GM23338 (cell line): ENCODE measurements at regions not wholly inside any gene's neighbourhood (a gene's known extent, or its start where the extent isn't known, plus 50 kb on each side); places are given as distances from the start of the nearest gene placed in this dataset.

Experiments
- ATAC-seq: fragments of 200-7000 bp; cut with Tn5 transposase; 3 replicates; pipeline ENCODE4 v1.9.1; 2020
- DNase-seq: peaks from one replicate; pipeline ENCODE4 v3.0.0-alpha.2; 2015; ENCODE audit warnings: low spot score
- H2AFZ ChIP-seq: fragments of 200-600 bp; sonication (generic); 2 replicates; pipeline ENCODE4 v1.8.0; 2016; ENCODE audit warnings: antibody characterized with exemption, mild to moderate bottlenecking, moderate library complexity
- H3F3A ChIP-seq: fragments of 200-600 bp; sonication (generic); replicated peaks from 2 replicates; pipeline ENCODE4 v1.8.0; 2017; ENCODE audit warnings: antibody characterized with exemption, mixed run types, low read depth
- H3K27ac ChIP-seq: fragments of 200-600 bp; sonication (generic); 2 replicates; pipeline ENCODE4 v1.6.1; 2016; ENCODE audit warnings: low read depth
- H3K27me3 ChIP-seq: fragments of 200-600 bp; sonication (generic); 2 replicates; pipeline ENCODE4 v1.8.0; 2016; ENCODE audit warnings: mild to moderate bottlenecking, mixed run types, moderate library complexity; ENCODE audit not compliant: insufficient read depth
- H3K36me3 ChIP-seq: fragments of 200-600 bp; sonication (generic); 2 replicates; pipeline ENCODE4 v1.8.0; 2016; ENCODE audit warnings: mild to moderate bottlenecking; ENCODE audit not compliant: insufficient read depth
- H3K4me1 ChIP-seq: fragments of 200-600 bp; sonication (generic); 2 replicates; pipeline ENCODE4 v1.8.0; 2016; ENCODE audit warnings: mild to moderate bottlenecking, moderate library complexity; ENCODE audit not compliant: insufficient read depth
- H3K4me2 ChIP-seq: fragments of 200-600 bp; sonication (generic); 2 replicates; pipeline ENCODE4 v1.7.1; 2017; ENCODE audit warnings: mixed run types
- H3K4me3 ChIP-seq: fragments of 200-600 bp; sonication (generic); 2 replicates; pipeline ENCODE4 v1.6.1; 2016; ENCODE audit warnings: mixed run types
- H3K79me2 ChIP-seq: fragments of 200-600 bp; sonication (generic); replicated peaks from 2 replicates; pipeline ENCODE4 v1.8.0; 2017; ENCODE audit warnings: mild to moderate bottlenecking; ENCODE audit not compliant: insufficient read depth
- H3K9me2 ChIP-seq: fragments of 200-600 bp; sonication (generic); 2 replicates; pipeline ENCODE4 v1.8.0; 2017; ENCODE audit not compliant: insufficient read depth
- H4K20me1 ChIP-seq: fragments of 200-600 bp; sonication (generic); replicated peaks from 2 replicates; pipeline ENCODE4 v1.8.0; 2017; ENCODE audit warnings: mild to moderate bottlenecking; ENCODE audit not compliant: insufficient read depth
- H3K27ac Mint-ChIP-seq: 2 replicates; pipeline ENCODE4 v1.8.0; 2020; ENCODE audit warnings: inconsistent platforms, mild to moderate bottlenecking, moderate library complexity, mixed read lengths
- H3K27me3 Mint-ChIP-seq: 3 replicates; pipeline ENCODE4 v1.8.0; 2022; ENCODE audit warnings: low read depth, mild to moderate bottlenecking, moderate library complexity, mixed read lengths, inconsistent platforms; ENCODE audit not compliant: insufficient read depth, poor library complexity
- H3K36me3 Mint-ChIP-seq: 3 replicates; pipeline ENCODE4 v1.8.0; 2021; ENCODE audit warnings: low read depth, mild to moderate bottlenecking, inconsistent platforms, moderate library complexity, mixed read lengths
- H3K4me1 Mint-ChIP-seq: 3 replicates; pipeline ENCODE4 v1.8.0; 2020; ENCODE audit warnings: mild to moderate bottlenecking, inconsistent platforms, mixed read lengths
- H3K4me3 Mint-ChIP-seq: 3 replicates; pipeline ENCODE4 v1.8.0; 2021; ENCODE audit warnings: moderate library complexity, mild to moderate bottlenecking, inconsistent platforms, mixed read lengths
- H3K9me3 Mint-ChIP-seq: 3 replicates; pipeline ENCODE4 v1.8.0; 2020; ENCODE audit warnings: moderate library complexity, mild to moderate bottlenecking, inconsistent platforms, mixed read lengths
- CREB1 ChIP-seq: fragments of 250-450 bp; sonication (Bioruptor Pico); IDR thresholded peaks from 2 replicates; pipeline ENCODE4 v1.5.0; 2020; ENCODE audit warnings: low read depth, mild to moderate bottlenecking, moderate library complexity
- EZH2 ChIP-seq: fragments of 200-600 bp; sonication (generic); IDR thresholded peaks from one replicate; pipeline ENCODE4 v1.8.0; 2017; ENCODE audit warnings: antibody characterized with exemption, mild to moderate bottlenecking, low read depth; ENCODE audit not compliant: unreplicated experiment
- EZH2phosphoT487 ChIP-seq: fragments of 200-600 bp; sonication (generic); IDR thresholded peaks from one replicate; pipeline ENCODE4 v1.8.1; 2018; ENCODE audit warnings: antibody characterized with exemption; ENCODE audit not compliant: unreplicated experiment
- JUNB ChIP-seq: IDR thresholded peaks from one replicate; pipeline ENCODE4 v1.6.1; 2016; ENCODE audit warnings: antibody characterized with exemption; ENCODE audit not compliant: unreplicated experiment
- NANOG ChIP-seq: IDR thresholded peaks from 2 replicates; pipeline ENCODE4 v1.6.1; 2016; ENCODE audit warnings: antibody characterized with exemption, borderline replicate concordance
- POLR2AphosphoS5 ChIP-seq: IDR thresholded peaks from 2 replicates; pipeline ENCODE4 v1.6.1; 2016; ENCODE audit warnings: antibody characterized with exemption, low read depth
- REST ChIP-seq: IDR thresholded peaks from one replicate; pipeline ENCODE4 v1.6.1; 2018; ENCODE audit warnings: antibody characterized with exemption; ENCODE audit not compliant: unreplicated experiment
- STAT1 ChIP-seq: IDR thresholded peaks from one replicate; pipeline ENCODE4 v1.6.1; 2016; ENCODE audit warnings: antibody characterized with exemption; ENCODE audit not compliant: unreplicated experiment
- ZNF114 ChIP-seq: fragments of 250-450 bp; sonication (Bioruptor Pico); IDR thresholded peaks from 2 replicates; pipeline ENCODE4 v1.5.0; 2020; ENCODE audit warnings: mild to moderate bottlenecking, moderate library complexity
- ZNF331 ChIP-seq: fragments of 250-450 bp; sonication (Bioruptor Pico); IDR thresholded peaks from 2 replicates; pipeline ENCODE4 v1.5.0; 2020; ENCODE audit warnings: low read depth, mild to moderate bottlenecking, moderate library complexity
- TF ChIP-seq, protein P1 (sequence below): IDR thresholded peaks from 2 replicates; pipeline ENCODE4 v1.6.1; 2016; ENCODE audit warnings: antibody characterized with exemption

- no peaks in the 10 kb centered on the region for H3K9me2 ChIP-seq
- no peaks in the 10 kb centered on the region for H3F3A ChIP-seq
- DNase-seq, result no peak
- no peak for ATAC-seq
- no peak overlapping the region for H3K27ac ChIP-seq
- Mint-ChIP-seq H3K4me1 (no peaks in the 10 kb centered on the region), H3K27me3 (no peaks in the 10 kb centered on the region), H3K36me3 (peaks cover 3% of the 10 kb centered on the region; the same call in 1 of the 3 replicates), H3K4me3 (no peak overlapping the region), H3K27ac (no peak overlapping the region), H3K9me3 (no peaks in the 10 kb centered on the region)
- no peak overlapping the region for H3K4me2 ChIP-seq
- no peaks in the 10 kb centered on the region for H3K79me2 ChIP-seq
- H3K4me1 ChIP-seq, result no peaks in the 10 kb centered on the region; the same call in 1 of the 2 replicates
- H2AFZ ChIP-seq, result no peak overlapping the region
- H3K4me3 ChIP-seq, result no peak overlapping the region
- no peaks in the 10 kb centered on the region for H3K27me3 ChIP-seq
- TF ChIP-seq, protein P1, sequence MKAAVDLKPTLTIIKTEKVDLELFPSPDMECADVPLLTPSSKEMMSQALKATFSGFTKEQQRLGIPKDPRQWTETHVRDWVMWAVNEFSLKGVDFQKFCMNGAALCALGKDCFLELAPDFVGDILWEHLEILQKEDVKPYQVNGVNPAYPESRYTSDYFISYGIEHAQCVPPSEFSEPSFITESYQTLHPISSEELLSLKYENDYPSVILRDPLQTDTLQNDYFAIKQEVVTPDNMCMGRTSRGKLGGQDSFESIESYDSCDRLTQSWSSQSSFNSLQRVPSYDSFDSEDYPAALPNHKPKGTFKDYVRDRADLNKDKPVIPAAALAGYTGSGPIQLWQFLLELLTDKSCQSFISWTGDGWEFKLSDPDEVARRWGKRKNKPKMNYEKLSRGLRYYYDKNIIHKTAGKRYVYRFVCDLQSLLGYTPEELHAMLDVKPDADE, result no peak
- no peak for TF ChIP-seq POLR2AphosphoS5
- TF ChIP-seq ZNF114, result no peak
- TF ChIP-seq EZH2, result no peak
- H4K20me1 ChIP-seq, result no peaks in the 10 kb centered on the region
- H3K36me3 ChIP-seq, result no peaks in the 10 kb centered on the region
Observed at GRCh38 chr3:110791995-110792686, 279.5 kb upstream of the NECTIN3 start.

DNA sequence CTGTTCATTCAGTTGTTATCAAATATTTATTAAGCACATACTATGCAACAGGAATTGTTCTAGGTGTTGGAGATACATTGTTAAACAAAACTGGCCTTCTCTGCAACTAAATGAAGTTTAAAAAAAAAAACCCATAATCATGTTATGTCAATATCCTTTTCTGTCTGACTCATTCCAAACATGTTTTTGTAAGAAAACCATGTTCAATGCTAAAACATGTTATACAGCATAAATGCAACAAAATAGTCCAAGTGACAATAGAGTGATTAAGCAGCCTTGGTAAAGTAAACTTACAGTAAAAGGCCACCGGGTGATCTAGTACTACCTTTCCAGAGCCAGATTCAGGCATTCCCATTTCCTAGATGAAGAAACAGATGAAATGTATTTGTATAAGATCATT lies 278.0 kb upstream of the NECTIN3 start:
- DNase-seq (no peak), ATAC-seq (no peak)
- Histone ChIP-seq H3K27me3 (no peaks in the 10 kb centered on the region), H3K36me3 (no peaks in the 10 kb centered on the region), H3K79me2 (no peaks in the 10 kb centered on the region), H3K4me2 (no peak overlapping the region), H3K27ac (no peak overlapping the region), H3K4me1 (no peaks in the 10 kb centered on the region; the same call in 1 of the 2 replicates), H3K4me3 (no peak overlapping the region), H2AFZ (no peak overlapping the region), H4K20me1 (no peaks in the 10 kb centered on the region), H3K9me2 (no peaks in the 10 kb centered on the region), H3F3A (no peaks in the 10 kb centered on the region)
- Mint-ChIP-seq H3K9me3 (no peaks in the 10 kb centered on the region), H3K4me1 (no peaks in the 10 kb centered on the region), H3K36me3 (peaks cover 2% of the 10 kb centered on the region; the same call in 1 of the 3 replicates), H3K4me3 (no peak overlapping the region), H3K27ac (no peak overlapping the region; the same call in 1 of the 2 replicates), H3K27me3 (no peaks in the 10 kb centered on the region)
- TF ChIP-seq, protein P1, result no peak
- no peak for TF ChIP-seq STAT1
- TF ChIP-seq NANOG, result no peak
- TF ChIP-seq ZNF331, result no peak
- TF ChIP-seq JUNB, result no peak
- TF ChIP-seq REST, result no peak
- no peak for TF ChIP-seq EZH2phosphoT487
- no peak for TF ChIP-seq CREB1 (CRISPR knock-in tag)
- no peak for TF ChIP-seq POLR2AphosphoS5
